ENCODE measurements at regions not wholly inside any gene's neighbourhood (a gene's known extent, or its start where the extent isn't known, plus 50 kb on each side); places are given as distances from the start of the nearest gene placed in this dataset.
"Not testable (repeated sequence)": the region's sequence is repeated elsewhere in the genome, so short reads cannot be mapped to it uniquely, and the experiment has no call there.

DNA sequence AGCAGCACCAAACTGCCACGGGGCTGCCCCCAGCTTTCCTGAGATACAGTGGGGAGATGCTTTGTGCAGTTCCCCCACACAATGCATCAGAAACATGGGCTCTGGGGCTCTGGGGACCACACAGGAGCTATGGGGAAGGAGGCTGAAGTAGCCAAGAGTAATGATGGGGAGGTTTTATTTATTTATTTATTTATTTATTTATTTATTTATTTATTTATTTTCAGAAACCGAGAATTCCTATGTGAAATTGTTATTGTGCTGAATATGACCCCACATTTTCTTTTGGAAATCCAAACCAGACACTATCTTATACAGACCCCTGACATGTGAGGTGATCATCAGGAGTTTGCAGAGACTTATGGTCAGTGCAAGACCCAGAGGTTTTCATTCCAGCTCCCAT is 84.4 kb downstream of the MTNR1B start:
- H3K4me2 ChIP-seq = no peak overlapping the region
- no peaks in the 10 kb centered on the region for H3K27me3 ChIP-seq

DNA sequence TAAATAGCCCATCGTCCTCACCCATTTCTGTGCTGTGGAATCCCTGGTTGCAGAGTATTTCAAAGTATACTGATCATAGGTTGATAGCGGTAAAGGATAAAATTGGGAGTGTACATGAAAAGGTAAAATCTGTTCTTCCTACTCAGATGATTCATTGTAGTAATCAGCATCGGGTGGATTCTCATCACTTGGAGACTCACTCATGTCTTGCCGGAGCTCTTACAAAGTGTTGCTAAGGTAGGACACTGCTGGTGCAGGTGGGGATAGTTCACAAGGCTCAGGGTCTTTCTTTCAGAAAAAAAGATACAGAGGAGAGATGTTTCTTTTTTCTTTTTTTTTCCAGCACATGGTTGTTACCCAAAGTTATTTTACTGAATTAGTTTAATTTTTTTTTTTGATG is 84.8 kb downstream of the MTNR1B start:
- Histone ChIP-seq H3K36me3 (no peaks in the 10 kb centered on the region), H3K9ac (no peak overlapping the region), H3K27me3 (no peaks in the 10 kb centered on the region), H3K4me1 (no peaks in the 10 kb centered on the region), H3K9me3 (no peaks in the 10 kb centered on the region; the same call in 1 of the 2 replicates), H3K4me3 (no peak overlapping the region), H4K20me1 (no peaks in the 10 kb centered on the region), H3K4me2 (no peak overlapping the region), H3K27ac (no peak overlapping the region)
- no peak for TF ChIP-seq Cebpa-rat (IDR thresholded peaks at IDR 0.05)

More for the DNA sequence above, 84.4 kb downstream of the MTNR1B start:
- no peak overlapping the region for H3K9ac ChIP-seq
- no peaks in the 10 kb centered on the region for H3K4me1 ChIP-seq
- no peaks in the 10 kb centered on the region; the same call in 1 of the 2 replicates for H3K9me3 ChIP-seq
- no peaks in the 10 kb centered on the region for H3K36me3 ChIP-seq
- H3K4me3 ChIP-seq = no peak overlapping the region
- no peak overlapping the region for H3K27ac ChIP-seq
- H4K20me1 ChIP-seq = no peaks in the 10 kb centered on the region
- no peak for TF ChIP-seq Cebpa-rat (IDR thresholded peaks at IDR 0.05)

DNA sequence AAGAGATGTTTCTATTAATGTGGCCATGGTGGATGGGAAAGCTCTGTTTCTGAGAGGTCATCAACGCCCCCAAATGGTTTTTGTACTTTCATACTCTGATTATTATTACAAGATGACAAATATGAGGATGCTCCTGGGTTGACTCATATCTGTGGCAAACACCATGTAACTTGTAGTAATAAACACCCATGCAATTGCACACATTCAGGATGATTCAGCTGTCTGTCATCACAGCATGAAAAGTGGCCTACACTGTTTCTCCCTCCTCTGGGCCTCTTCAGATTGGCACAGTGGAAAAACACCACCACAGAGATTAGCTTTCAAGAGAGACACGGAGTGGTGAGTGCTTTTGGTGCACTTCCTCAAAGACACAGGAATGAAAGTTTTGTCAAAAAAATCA is 85.4 kb downstream of the MTNR1B start:
- H3K27ac ChIP-seq = no peak overlapping the region
- no peaks in the 10 kb centered on the region for H3K4me1 ChIP-seq
- H3K9ac ChIP-seq = no peak overlapping the region
- no peak for TF ChIP-seq Cebpa-rat (IDR thresholded peaks at IDR 0.05)
- no peak overlapping the region for H3K4me2 ChIP-seq
- H3K27me3 ChIP-seq = no peaks in the 10 kb centered on the region
- no peaks in the 10 kb centered on the region; the same call in 1 of the 2 replicates for H3K9me3 ChIP-seq
- H4K20me1 ChIP-seq = no peaks in the 10 kb centered on the region
- H3K36me3 ChIP-seq = no peaks in the 10 kb centered on the region
- H3K4me3 ChIP-seq = no peak overlapping the region

DNA sequence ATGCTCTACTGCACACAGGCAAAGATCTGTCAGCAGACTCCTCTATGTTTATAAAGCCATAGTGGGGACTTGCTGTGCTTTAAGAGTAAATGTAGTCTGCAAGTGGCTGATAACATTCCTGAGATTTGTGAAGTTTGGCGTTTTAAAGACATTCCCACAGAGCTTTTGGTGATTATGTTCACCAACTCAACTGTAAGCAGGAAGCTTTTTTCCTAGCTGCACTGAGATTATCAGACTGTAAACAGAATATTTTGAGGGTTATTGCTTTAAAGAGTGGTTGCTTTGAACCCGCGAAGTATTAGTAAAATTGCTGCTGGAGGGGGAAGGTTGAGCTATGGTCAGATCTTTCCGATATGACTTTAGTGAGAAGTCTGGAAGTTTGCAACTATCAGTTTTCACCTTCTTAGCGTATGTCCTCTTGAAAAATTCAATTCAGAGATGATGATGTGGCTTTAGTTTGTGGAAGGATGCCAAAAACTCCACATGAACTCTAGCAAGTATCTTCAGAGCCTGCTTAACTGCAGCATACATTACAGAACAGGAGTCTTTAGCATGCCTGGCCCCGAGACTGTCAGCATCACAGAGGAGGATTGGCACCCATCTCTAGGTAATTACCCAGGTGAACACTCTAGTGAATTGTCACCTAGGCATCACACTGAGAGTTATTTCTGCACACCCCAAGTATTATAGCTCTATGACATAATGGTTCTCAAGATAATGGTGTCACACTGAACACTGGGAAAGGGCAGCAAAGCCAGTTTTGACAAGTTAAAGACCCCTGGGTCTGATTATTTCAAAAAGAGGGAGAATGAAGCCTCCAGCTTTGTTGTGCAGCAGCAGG is 89.9 kb downstream of the MTNR1B start:
- TF ChIP-seq Cebpa-rat (IDR thresholded peaks at IDR 0.05) = no peak
- H4K20me1 ChIP-seq = no peaks in the 10 kb centered on the region
- no peaks in the 10 kb centered on the region for H3K4me1 ChIP-seq
- no peak overlapping the region for H3K27ac ChIP-seq
- H3K9ac ChIP-seq = no peak overlapping the region
- no peak overlapping the region for H3K4me2 ChIP-seq
- H3K36me3 ChIP-seq = no peaks in the 10 kb centered on the region
- no peaks in the 10 kb centered on the region for H3K27me3 ChIP-seq
- no peaks in the 10 kb centered on the region; the same call in 1 of the 2 replicates for H3K9me3 ChIP-seq
- H3K4me3 ChIP-seq = no peak overlapping the region

DNA sequence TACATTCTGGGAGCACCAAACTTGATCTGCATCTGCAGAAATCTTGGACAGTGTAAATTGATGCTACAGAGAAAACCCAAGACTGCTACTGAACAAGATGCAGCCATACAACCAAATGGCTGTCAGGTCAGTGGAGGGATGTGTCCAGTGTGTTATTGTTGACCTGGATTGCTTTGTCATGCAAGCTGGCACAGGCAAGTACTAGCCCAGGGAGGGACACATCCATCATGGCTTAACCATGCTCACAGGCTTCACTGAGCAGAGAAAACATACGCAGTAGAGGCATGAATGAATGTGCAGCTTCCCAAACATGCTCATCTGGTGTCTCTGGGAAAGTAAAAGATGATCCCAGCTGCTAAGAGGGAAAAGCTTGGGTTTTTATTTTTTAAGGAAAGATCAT is 93.6 kb downstream of the MTNR1B start:
- Histone ChIP-seq H3K27ac (no peak overlapping the region), H3K4me1 (no peaks in the 10 kb centered on the region), H4K20me1 (no peaks in the 10 kb centered on the region), H3K9me3 (no peaks in the 10 kb centered on the region), H3K4me2 (no peak overlapping the region), H3K4me3 (no peak overlapping the region), H3K36me3 (no peaks in the 10 kb centered on the region), H3K27me3 (no peaks in the 10 kb centered on the region), H3K9ac (no peak overlapping the region)
- no peak for TF ChIP-seq Cebpa-rat (IDR thresholded peaks at IDR 0.05)

DNA sequence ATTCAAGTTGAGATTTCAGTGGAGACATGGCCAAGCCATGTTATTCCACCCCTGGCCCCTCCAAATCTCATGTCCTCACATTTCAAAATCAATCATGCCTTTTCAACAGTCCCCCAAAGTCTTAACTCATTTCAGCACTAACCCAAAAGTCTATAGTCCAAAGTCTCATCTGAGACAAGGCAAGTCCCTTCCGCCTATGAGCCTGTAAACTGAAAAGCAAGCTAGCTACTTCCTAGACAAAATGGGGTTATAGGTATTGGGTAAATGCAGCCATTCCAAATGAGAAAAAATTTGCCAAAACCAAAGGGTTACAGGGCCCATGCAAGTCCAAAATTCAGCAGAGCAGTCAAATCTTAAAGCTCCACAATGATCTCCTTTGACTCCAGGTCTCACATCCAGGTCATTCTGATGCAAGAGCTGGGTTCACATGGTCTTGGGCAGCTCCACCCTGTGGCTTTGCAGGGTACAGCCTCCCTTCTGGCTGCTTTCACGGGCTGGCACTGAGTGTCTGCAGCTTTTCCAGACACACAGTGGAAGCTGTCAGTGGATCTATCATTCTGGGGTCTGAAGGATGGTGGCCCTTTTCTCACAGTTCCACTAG is 95.7 kb downstream of the MTNR1B start:
- not testable (repeated sequence) for H3K4me1 ChIP-seq, H3K4me2 ChIP-seq, H4K20me1 ChIP-seq, H3K36me3 ChIP-seq, H3K9ac ChIP-seq, H3K4me3 ChIP-seq, H3K27ac ChIP-seq, H3K27me3 ChIP-seq, H3K9me3 ChIP-seq

DNA sequence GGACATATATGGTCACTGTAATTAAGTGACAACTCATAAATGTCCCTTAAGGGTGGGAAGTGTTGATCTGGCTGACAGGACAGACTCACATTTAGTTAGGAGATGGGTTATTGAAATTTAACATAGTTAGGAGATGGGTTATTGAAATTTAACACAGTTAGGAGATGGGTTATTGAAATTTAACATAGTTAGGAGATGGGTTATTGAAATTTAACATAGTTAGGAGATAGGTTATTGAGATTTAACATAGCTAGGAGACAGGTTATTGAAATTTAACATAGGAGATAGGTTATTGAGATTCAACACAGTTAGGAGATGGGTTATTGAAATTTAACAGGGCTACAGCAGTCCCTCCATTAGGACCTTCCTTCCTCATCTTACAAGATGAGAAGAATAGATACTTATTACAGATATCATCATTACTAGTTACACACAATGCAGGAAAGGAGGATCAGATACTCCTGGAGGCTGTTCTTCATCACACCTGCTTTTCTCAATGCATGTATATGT is 98.5 kb downstream of the MTNR1B start:
- Histone ChIP-seq H3K4me2 (no peak overlapping the region), H3K4me1 (no peaks in the 10 kb centered on the region), H3K27me3 (no peaks in the 10 kb centered on the region), H3K27ac (no peak overlapping the region), H3K36me3 (no peaks in the 10 kb centered on the region), H3K9ac (no peak overlapping the region), H3K4me3 (no peak overlapping the region), H4K20me1 (no peaks in the 10 kb centered on the region), H3K9me3 (no peaks in the 10 kb centered on the region)
- no peak for TF ChIP-seq Cebpa-rat (IDR thresholded peaks at IDR 0.05)

DNA sequence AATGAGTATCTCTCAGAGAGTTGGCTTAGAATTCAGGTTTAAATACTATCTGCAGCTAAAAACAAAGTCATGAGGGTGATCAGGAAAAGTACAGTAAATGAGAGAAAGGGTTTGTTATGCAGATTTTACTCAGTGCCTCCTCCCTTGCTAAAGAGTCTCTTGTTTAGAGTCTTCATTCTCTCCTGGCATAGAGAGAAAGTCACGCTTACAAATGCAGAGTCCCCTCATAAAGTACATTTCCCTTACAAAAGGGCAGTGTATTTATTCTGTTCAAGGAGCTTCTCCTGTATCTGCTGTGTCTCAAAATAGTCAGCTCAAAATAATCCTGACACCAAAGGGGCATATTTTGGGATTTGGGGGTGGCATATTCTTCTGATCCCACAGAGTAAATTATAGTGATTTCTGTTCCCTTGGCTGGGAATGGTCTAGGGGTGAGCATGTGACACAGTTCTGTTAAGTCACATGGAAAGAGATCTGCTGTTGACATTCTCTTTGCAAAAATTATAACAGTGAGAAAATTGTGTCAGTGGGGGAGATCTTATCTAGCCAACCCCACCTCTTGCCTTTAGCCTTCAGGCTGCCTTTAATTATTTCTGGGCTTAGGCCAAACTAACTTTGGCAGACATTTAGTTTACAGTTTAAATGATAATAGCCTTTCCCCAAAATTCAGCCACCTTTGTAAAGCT is 102.9 kb downstream of the MTNR1B start:
- no peak overlapping the region for H3K4me3 ChIP-seq
- no peak overlapping the region for H3K9ac ChIP-seq
- no peak for TF ChIP-seq Cebpa-rat (IDR thresholded peaks at IDR 0.05)
- H3K27me3 ChIP-seq = no peaks in the 10 kb centered on the region
- H3K36me3 ChIP-seq = no peaks in the 10 kb centered on the region
- H3K4me1 ChIP-seq = no peaks in the 10 kb centered on the region
- no peak overlapping the region for H3K27ac ChIP-seq
- no peak overlapping the region for H3K4me2 ChIP-seq
- no peaks in the 10 kb centered on the region for H4K20me1 ChIP-seq
- no peaks in the 10 kb centered on the region for H3K9me3 ChIP-seq

DNA sequence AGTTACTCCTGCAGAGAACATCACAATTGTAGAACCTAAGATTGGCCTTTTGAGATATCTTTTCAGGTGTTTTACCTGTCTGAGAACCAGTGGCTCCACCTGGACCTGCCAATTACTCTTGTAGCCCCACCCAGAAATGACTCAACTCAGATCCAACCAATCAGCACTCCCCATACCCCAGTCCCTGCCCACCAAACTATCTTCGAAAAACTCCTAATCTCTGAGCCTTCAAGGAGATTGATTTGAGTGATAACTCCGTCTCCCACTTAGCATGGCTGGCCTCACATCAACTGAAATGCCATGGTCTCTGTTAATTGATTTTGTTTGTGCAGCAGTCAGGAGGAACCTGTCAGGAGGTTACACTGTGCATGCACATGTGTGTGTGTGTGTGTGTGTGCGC is 103.6 kb downstream of the MTNR1B start:
- H3K36me3 ChIP-seq = no peaks in the 10 kb centered on the region
- TF ChIP-seq Cebpa-rat (IDR thresholded peaks at IDR 0.05) = no peak
- H3K4me2 ChIP-seq = no peak overlapping the region
- H3K9me3 ChIP-seq = no peaks in the 10 kb centered on the region
- no peak overlapping the region for H3K9ac ChIP-seq
- no peaks in the 10 kb centered on the region for H3K27me3 ChIP-seq
- no peak overlapping the region for H3K4me3 ChIP-seq
- H4K20me1 ChIP-seq = no peaks in the 10 kb centered on the region
- H3K4me1 ChIP-seq = no peaks in the 10 kb centered on the region
- H3K27ac ChIP-seq = no peak overlapping the region
